BE2C (cell line): ENCODE measurements at regions not wholly inside any gene's neighbourhood (a gene's known extent, or its start where the extent isn't known, plus 50 kb on each side); places are given as distances from the start of the nearest gene placed in this dataset.

ENCODE experiments used
- DNase-seq: peaks from one replicate; pipeline ENCODE4 v3.0.0-alpha.2; 2020
- H3K27me3 ChIP-seq: fragments of 250-450 bp; sonication (Bioruptor Pico); 2 replicates; pipeline ENCODE4 v1.5.1; 2020; ENCODE audit warnings: mild to moderate bottlenecking
- H3K36me3 ChIP-seq: fragments of 250-450 bp; sonication (Bioruptor Pico); 2 replicates; pipeline ENCODE4 v1.5.1; 2020; ENCODE audit warnings: mild to moderate bottlenecking
- H3K4me1 ChIP-seq: fragments of 250-450 bp; sonication (Bioruptor Pico); 2 replicates; pipeline ENCODE4 v1.5.1; 2020
- H3K4me3 ChIP-seq: 2 replicates; pipeline ENCODE4 v1.5.1; 2011; ENCODE audit warnings: low read depth, low read length
- H3K9me3 ChIP-seq: fragments of 250-450 bp; sonication (Bioruptor Pico); 2 replicates; pipeline ENCODE4 v1.5.1; 2020
- CTCF ChIP-seq: IDR thresholded peaks from 2 replicates; pipeline ENCODE4 v1.5.1; 2012; ENCODE audit warnings: mild to moderate bottlenecking, low read depth, low read length

DNA sequence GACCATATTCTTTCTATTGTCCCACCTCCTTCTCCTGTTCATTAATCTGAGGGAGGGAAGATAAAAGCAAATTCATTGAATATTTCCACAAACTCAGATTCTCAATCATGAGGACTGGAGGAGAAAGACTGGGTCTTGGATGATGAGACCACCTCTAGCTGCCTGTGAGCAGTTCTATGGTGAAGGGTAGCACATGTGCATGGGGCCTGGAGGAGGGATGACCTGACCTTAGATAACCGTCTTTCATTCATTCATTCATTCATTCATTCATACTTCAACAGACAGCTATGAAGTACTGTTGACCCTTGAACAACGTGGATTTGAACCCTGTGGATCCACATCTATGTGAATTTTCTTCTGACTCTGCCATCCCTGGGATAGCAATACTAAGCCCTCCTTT lies 68.4 kb downstream of the MED10 start:
- no peak for TF ChIP-seq CTCF
- H3K36me3 ChIP-seq: no peaks in the 10 kb centered on the region
- no peaks in the 10 kb centered on the region for H3K9me3 ChIP-seq
- H3K4me1 ChIP-seq: peaks cover 2% of the 10 kb centered on the region
- DNase-seq: no peak
- H3K27me3 ChIP-seq: no peaks in the 10 kb centered on the region; the same call in 1 of the 2 replicates
- H3K4me3 ChIP-seq: no peak overlapping the region

- Histone ChIP-seq H3K27me3 (no peaks in the 10 kb centered on the region), H3K4me1 (peaks cover 2% of the 10 kb centered on the region), H3K4me3 (no peak overlapping the region), H3K36me3 (no peaks in the 10 kb centered on the region), H3K9me3 (no peaks in the 10 kb centered on the region)
- TF ChIP-seq CTCF: no peak
- no peak for DNase-seq
Observed at GRCh38 chr5:6308683-6309082, 69.7 kb downstream of the MED10 start.

GRCh38 chr5:6307304-6307703 lies 71.0 kb downstream of the MED10 start:
- DNase-seq: no peak
- no peaks in the 10 kb centered on the region for H3K36me3 ChIP-seq
- peaks cover 2% of the 10 kb centered on the region for H3K4me1 ChIP-seq
- no peak for TF ChIP-seq CTCF
- H3K4me3 ChIP-seq: no peak overlapping the region
- H3K9me3 ChIP-seq: no peaks in the 10 kb centered on the region
- H3K27me3 ChIP-seq: no peaks in the 10 kb centered on the region

GRCh38 chr5:6305853-6306252 lies 72.5 kb downstream of the MED10 start:
- no peaks in the 10 kb centered on the region for H3K36me3 ChIP-seq
- DNase-seq: no peak
- no peaks in the 10 kb centered on the region for H3K4me1 ChIP-seq
- no peaks in the 10 kb centered on the region for H3K27me3 ChIP-seq
- H3K4me3 ChIP-seq: no peak overlapping the region
- TF ChIP-seq CTCF: no peak
- H3K9me3 ChIP-seq: no peaks in the 10 kb centered on the region

DNA sequence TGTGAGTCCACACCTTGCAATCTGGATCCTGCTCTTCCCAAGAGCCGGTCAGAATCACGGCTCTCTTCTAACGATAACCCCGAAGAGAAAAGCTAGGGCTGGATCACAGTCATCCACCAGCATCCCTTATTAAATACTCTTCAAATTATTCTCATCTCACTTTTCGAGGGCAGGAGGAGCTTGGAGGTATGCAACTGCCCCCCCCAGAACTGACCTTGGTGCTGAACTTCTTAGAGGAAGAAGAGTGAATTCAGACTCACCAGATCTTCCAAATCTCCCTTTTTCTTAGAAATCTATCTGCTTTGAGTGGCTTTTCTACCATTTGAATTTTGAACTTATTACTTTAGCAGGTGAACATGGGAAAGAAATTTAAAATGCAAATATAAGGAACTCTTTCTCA lies 75.7 kb downstream of the MED10 start:
- DNase-seq: no peak
- no peaks in the 10 kb centered on the region for H3K27me3 ChIP-seq
- H3K36me3 ChIP-seq: no peaks in the 10 kb centered on the region
- no peaks in the 10 kb centered on the region for H3K4me1 ChIP-seq
- no peak for TF ChIP-seq CTCF
- H3K9me3 ChIP-seq: no peaks in the 10 kb centered on the region
- H3K4me3 ChIP-seq: no peak overlapping the region

DNA sequence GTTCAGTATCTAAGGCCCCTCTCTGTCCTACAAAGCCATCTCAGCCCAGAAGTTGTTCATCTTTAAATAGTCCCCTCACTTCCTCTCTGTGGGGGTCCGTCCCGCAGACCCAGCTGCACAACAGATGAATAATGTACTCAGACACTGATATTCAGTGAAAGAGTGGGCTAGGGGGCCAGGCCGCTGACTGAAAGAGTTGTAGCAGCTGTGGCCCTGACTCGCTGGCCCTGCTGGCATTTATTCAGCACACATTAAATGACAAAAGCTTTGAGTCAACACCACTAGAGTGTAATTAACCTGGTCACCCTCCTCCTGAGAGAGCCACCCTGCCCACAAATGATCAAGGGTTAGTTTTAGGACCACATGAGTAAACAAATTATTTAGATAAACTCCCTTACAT lies 76.3 kb downstream of the MED10 start:
- Histone ChIP-seq H3K9me3 (no peaks in the 10 kb centered on the region), H3K4me1 (no peaks in the 10 kb centered on the region), H3K4me3 (no peak overlapping the region), H3K36me3 (no peaks in the 10 kb centered on the region), H3K27me3 (no peaks in the 10 kb centered on the region)
- no peak for DNase-seq
- no peak for TF ChIP-seq CTCF
